ENCODE measurements at regions not wholly inside any gene's neighbourhood (a gene's known extent, or its start where the extent isn't known, plus 50 kb on each side); places are given as distances from the start of the nearest gene placed in this dataset.

GRCh38 chr7:25557930-25558329 lies 329.6 kb upstream of the NPVF start:
- TF ChIP-seq POLR2A (IDR thresholded peaks at IDR 0.05): no peak
- TF ChIP-seq, protein P1, sequence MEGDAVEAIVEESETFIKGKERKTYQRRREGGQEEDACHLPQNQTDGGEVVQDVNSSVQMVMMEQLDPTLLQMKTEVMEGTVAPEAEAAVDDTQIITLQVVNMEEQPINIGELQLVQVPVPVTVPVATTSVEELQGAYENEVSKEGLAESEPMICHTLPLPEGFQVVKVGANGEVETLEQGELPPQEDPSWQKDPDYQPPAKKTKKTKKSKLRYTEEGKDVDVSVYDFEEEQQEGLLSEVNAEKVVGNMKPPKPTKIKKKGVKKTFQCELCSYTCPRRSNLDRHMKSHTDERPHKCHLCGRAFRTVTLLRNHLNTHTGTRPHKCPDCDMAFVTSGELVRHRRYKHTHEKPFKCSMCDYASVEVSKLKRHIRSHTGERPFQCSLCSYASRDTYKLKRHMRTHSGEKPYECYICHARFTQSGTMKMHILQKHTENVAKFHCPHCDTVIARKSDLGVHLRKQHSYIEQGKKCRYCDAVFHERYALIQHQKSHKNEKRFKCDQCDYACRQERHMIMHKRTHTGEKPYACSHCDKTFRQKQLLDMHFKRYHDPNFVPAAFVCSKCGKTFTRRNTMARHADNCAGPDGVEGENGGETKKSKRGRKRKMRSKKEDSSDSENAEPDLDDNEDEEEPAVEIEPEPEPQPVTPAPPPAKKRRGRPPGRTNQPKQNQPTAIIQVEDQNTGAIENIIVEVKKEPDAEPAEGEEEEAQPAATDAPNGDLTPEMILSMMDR (IDR thresholded peaks at IDR 0.05): no peak
